GM19043 (cell line): ENCODE measurements at regions not wholly inside any gene's neighbourhood (a gene's known extent, or its start where the extent isn't known, plus 50 kb on each side); places are given as distances from the start of the nearest gene placed in this dataset.

ENCODE experiments used
- ATAC-seq: cut with Tn5 transposase; IDR thresholded peaks from one replicate; pipeline ENCODE4 v1.9.1; 2021; ENCODE audit warnings: low read depth; ENCODE audit not compliant: unreplicated experiment

- no peak for ATAC-seq
Observed at GRCh38 chr2:143899987-143900386, 619.9 kb downstream of the ZEB2 start.

GRCh38 chr2:143893371-143893770 lies 626.5 kb downstream of the ZEB2 start:
- ATAC-seq, result no peak

DNA sequence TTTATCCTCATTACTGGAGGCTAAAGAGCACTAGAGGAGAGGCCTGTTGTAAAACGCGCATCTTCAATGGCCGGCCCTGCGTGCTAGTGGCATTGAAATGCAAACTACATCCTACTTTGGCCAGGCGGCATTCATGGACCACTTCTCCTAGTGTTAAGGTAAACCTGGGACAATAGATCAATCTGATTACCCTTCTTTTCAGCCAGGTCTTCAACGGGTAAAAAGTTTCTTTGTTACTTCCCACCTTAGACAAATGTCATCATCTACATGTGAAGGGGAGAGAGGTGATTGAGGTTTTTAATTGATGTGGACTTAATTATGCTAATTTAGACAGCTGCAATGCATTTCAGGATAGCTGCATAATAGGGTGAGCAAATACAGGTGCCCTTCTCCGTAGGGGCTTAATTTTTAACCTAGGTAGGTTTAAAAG lies 628.0 kb downstream of the ZEB2 start:
- ATAC-seq, result no peak

DNA sequence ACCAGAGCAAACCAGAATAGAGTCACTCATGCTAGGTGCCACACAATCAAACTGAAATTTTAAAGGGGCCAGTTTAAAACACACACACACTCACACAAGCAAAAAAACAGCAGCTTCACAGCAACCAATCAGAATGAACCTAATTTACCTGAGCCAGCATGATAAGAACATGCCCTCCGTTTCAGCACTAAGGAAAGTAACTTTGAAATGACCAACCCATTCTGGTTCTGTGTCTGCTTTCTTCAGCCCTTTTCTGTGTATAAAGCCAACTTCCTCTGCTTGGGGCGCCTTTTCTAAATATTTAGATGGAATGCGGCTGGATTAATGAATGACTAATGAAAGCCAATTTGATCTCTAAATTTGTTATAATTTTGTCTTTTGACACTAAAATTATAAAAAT lies 629.1 kb downstream of the ZEB2 start:
- no peak for ATAC-seq

GRCh38 chr2:143889216-143889615 lies 630.7 kb downstream of the ZEB2 start:
- no peak for ATAC-seq

DNA sequence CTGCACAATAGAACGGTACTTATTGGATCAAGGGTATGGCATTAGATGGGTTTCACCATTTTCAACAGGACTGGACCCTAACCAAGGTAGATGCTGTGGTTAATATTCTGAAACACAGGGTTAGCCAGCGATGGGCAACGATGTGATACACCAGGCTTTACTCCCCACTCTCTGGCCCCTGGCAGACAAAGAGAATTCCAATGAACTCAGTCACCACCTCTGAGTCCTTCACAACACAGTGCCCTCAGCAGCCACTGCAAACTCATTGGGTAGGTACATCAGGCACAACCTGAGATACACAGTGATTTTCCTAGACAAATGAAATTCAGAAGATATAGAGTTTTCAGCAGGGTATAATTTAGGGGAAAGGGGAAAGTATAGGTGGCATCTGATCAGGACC lies 634.5 kb downstream of the ZEB2 start:
- ATAC-seq, result no peak

DNA sequence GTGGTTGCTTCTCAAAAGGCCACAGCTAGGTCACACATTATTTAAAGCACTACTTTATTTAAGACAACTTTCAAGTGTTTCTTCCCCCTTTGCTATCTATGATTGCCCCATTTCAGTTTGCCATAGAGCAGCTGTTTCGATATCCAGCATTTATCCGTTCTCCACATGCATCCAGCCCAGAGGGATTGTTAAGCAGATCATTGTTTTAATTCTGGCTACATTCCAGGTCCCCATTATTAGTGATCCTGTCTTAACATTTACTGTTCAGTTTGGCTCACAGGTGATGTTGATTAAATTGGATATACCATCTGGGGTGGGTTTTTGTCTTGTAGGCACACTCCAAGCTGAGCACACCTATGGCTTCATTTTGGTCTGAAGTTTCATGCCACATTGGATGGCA lies 638.7 kb downstream of the ZEB2 start:
- no peak for ATAC-seq

- ATAC-seq, result no peak
Observed at GRCh38 chr2:143877876-143878530, 641.9 kb downstream of the ZEB2 start.

DNA sequence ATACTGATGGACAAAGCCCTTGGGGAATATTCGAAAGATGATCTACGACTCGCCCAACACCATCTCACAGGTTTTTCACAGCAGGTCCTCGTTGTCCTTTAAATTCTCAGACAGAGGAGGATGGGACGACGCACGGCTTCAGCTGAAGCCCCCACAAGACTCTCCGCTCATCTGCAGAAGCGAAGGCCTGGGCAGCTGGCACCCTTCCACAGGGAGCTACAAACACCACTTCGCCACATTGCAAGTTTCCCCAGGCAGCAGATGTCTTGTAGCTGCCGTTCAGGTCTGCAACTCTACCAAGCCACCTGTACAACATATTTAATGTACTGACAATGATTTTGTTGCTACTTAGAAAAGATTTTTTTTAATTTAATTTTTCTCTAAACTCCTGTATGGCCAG lies 642.9 kb downstream of the ZEB2 start:
- ATAC-seq, result no peak

DNA sequence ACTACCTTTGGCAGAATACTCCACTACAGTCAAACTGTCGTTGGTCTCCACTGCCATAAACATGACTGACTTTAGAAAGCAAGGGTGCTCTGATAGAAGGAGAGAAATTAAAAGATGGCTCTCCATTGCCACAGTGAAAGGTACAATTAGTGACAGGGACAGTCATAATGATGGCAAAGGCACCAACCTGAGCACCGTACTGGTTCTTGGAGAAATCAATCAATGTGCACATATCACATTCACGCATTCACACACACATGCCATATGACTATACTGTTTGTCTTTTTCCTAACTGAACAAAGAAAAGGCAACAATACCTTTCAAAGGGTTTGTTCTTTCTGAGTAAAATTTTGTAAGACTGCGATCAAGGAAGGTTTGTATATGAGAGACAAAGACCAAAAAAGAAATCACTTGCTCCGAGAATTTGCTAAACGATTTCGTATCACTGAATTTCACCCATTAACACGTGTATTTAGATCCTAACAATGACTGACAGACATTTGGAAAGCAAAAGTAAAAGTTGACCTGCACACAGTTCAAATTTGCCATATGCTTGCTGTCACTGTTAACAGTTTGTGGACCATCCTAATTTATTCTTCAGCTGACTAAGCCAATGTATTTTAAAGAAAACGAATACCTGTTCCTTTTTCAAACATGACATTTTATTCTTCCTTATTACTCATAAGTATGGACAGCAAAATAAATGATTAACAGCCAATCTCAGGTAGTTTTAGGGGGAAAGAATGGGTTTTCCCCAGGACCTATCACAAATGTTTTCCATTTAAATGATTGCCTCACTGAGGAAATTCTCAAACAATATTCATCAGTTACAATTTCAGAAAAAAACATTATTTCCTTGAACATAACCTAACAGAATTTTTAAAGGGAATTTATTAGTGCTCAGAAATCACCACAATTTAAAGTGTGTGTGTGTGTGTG lies 644.4 kb downstream of the ZEB2 start:
- no peak for ATAC-seq

DNA sequence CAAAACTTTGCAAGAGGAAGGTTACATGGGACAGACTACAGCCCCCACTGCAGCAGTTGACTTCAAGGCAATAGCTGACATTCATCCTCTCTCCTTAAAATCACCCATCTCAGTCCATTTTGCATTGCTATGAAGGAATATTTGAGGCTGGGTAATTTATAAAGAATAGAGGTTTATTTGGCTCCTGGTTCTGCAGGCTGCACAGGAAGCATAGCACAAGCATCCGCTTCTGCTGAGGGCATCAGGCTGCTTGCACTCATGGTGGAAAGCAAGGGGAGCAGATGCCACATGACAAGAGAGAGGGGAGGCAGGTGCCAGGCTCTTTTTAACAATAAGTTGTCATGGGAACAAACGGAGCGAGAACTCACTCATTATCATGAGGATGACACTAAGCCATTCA lies 646.0 kb downstream of the ZEB2 start:
- ATAC-seq, result no peak

DNA sequence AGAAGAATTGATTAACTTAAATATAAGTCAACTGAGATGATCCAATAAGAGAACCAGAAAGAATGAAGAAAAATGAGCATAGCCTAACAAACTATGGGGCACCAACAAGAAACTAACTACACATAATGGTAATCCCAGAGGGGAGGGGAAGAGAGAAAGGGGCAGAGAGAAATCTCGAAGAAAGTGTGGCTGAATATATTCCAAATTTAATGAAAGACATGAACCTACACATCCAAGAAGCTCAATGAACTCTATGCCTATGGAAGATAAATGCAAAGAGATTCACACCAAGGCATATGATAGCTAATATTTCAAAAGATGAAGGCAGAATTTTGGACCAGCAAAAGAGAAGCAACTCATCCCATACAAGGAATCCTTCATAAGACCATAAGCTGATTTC lies 649.2 kb downstream of the ZEB2 start:
- no peak for ATAC-seq

DNA sequence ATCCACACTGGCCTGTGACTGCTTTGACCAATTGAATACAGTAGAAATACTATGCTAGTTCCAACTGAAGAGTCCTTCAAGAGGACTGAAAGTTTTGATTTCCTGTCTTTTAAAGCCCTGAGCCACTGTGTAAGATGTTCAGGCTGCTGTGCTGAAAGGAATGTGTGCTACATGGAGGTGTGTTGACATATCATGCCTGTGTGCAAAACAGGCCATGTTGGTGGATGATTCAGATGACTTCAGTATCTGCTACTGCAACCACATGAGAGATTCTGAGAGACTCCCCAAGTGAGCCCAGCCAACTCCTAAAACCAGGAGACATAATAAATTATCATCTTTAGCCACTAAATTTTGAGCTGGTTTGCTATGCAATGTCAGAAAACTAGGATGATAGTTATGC lies 662.9 kb downstream of the ZEB2 start:
- no peak for ATAC-seq

GRCh38 chr2:143852759-143853158 lies 667.2 kb downstream of the ZEB2 start:
- ATAC-seq, result no peak

- no peak for ATAC-seq
Observed at GRCh38 chr2:143850084-143850483, 669.8 kb downstream of the ZEB2 start.

DNA sequence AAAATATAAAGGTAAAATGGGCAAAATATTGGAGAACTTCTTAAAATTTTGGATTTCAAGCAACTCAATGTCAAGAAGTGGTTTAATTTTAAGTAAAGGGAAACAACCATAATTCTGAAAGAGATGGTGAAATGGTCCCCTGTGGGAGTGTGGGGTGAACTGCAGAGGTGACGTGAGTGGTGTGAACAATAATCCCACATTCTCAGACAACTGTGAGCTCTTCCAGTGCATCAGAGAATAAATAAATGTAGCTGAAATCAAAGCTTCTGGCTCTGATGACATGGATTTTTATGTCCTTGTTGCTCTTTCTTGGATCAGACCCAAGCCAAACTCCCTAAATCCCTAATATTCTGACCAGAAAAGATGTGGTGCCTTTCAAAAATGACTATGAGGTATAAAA lies 672.7 kb downstream of the ZEB2 start:
- ATAC-seq, result no peak

DNA sequence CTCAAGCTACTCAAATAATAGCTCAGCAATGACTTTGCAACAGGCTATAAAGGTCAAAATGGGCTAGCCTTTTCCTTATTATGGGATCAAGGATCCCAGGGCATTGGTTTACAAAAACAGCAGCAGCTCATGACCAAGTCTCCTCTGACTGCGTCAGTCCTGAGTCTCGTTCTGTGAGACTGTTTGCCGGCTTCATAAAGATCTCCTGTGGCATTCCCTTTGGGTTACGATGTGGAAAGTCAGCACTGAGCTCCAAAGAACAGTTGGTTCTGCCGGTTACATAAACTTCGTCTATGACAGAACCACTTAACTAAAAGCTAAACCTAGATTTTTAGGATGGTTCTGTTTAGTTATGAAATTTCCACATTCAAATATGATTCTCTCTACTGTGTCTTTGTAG lies 674.9 kb downstream of the ZEB2 start:
- no peak for ATAC-seq

- no peak for ATAC-seq
Observed at GRCh38 chr2:143843686-143844085, 676.2 kb downstream of the ZEB2 start.

GRCh38 chr2:143842836-143843235 lies 677.1 kb downstream of the ZEB2 start:
- ATAC-seq, result no peak

DNA sequence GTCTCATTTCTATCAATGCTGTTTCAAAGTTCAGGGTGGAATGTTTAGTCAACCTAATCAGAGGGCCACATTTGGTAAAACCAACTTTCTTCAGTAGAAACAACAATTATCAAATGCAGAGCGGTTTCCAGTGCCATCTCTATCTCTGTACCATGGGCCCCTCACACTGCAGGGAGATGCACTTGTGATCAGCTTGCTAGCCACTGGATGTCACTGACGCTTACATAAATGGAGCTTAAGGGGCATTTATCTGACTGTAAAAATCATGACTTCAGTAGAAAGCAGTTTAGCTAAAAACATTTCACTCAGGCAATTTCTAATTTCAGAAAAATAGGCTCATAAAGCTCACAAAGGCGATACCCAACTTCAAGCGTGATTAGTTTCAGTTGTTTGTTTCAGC lies 678.0 kb downstream of the ZEB2 start:
- no peak for ATAC-seq

- no peak for ATAC-seq
Observed at GRCh38 chr2:143840601-143841000, 679.3 kb downstream of the ZEB2 start.

- no peak for ATAC-seq
Observed at GRCh38 chr2:143840194-143840593, 679.7 kb downstream of the ZEB2 start.
